Endothelial cell of umbilical vein (primary cell): ENCODE measurements at regions not wholly inside any gene's neighbourhood (a gene's known extent, or its start where the extent isn't known, plus 50 kb on each side); places are given as distances from the start of the nearest gene placed in this dataset.

Source experiments
- BruUV-seq: library from RNA; stranded (reverse); fragments of 400-500 nt; replicated peaks from 2 replicates; lab custom pipeline; 2021; lab: Mats Ljungman, UMichigan
- CTCF ChIA-PET: fragments of 300-600, 350-600 bp; sonication (Branson Sonifier 250); formaldehyde crosslinking; loops from one replicate; lab custom pipeline; 2021; ENCODE audit warnings: antibody characterized with exemption, inconsistent platforms; lab: Charles Lee
- POLR2A ChIA-PET: fragments of 300-600, 350-600 bp; sonication (Branson Sonifier 250); formaldehyde crosslinking; loops from one replicate; lab custom pipeline; 2021; ENCODE audit warnings: antibody characterized with exemption, inconsistent platforms; lab: Charles Lee
- DNase-seq: peaks from one replicate; pipeline ENCODE4 v3.0.0-alpha.2; 2011; ENCODE audit warnings: low read depth, low spot score
- FAIRE-seq: peaks from 2 replicates; lab custom pipeline; 2011; peaks lifted over from hg19 to GRCh38; lab: Jason Lieb, UNC
- H2AFZ ChIP-seq: 2 replicates; pipeline ENCODE4 v1.6.0; 2012; ENCODE audit warnings: low read depth, low read length, control low read depth, inconsistent platforms
- H3K27ac ChIP-seq: 2 replicates; pipeline ENCODE4 v1.5.1; 2011; ENCODE audit warnings: low read depth, mild to moderate bottlenecking, control low read depth, low read length, moderate library complexity; ENCODE audit not compliant: insufficient read depth
- H3K27me3 ChIP-seq, 2 experiments: 2 replicates each; pipeline versions ENCODE4 v1.6.0 to v1.6.1; 2011; ENCODE audit warnings: low read length in 2 of 2, mixed read lengths in 1 of 2; ENCODE audit not compliant: control insufficient read depth in 2 of 2, insufficient read depth in 2 of 2
- H3K36me3 ChIP-seq, 2 experiments: 2 replicates in 1 of 2; 3 replicates in 1 of 2; pipeline ENCODE4 v1.5.1; 2011; ENCODE audit warnings: low read length in 2 of 2, mild to moderate bottlenecking in 1 of 2, moderate library complexity in 1 of 2; ENCODE audit not compliant: control insufficient read depth in 2 of 2, insufficient read depth in 2 of 2; ENCODE audit errors: extremely low read depth in 1 of 2
- H3K4me1 ChIP-seq: 3 replicates; pipeline ENCODE4 v1.5.1; 2011; ENCODE audit warnings: mild to moderate bottlenecking, low read length; ENCODE audit not compliant: control insufficient read depth, insufficient read depth; ENCODE audit errors: extremely low read depth
- H3K4me2 ChIP-seq: 2 replicates; pipeline ENCODE4 v1.6.1; 2011; ENCODE audit warnings: low read length, control low read depth, mixed read lengths; ENCODE audit not compliant: insufficient read depth
- H3K4me3 ChIP-seq, 3 experiments: fragments of 200-600 bp in 1 of 3; sonication (generic), shearing (Covaris generic) in 1 of 3; replicated peaks in 1 of 3; 2 replicates each; pipeline ENCODE4 v1.5.1; 2011 to 2016; ENCODE audit warnings: control low read depth in 3 of 3, low read length in 3 of 3, mild to moderate bottlenecking in 2 of 3, inconsistent platforms in 1 of 3, low read depth in 1 of 3, moderate library complexity in 1 of 3; ENCODE audit not compliant: insufficient read depth in 1 of 3
- H3K79me2 ChIP-seq: 2 replicates; pipeline ENCODE4 v1.6.0; 2012; ENCODE audit warnings: low read length, inconsistent platforms; ENCODE audit not compliant: control insufficient read depth, insufficient read depth
- H3K9ac ChIP-seq: replicated peaks from 2 replicates; pipeline ENCODE3; 2011; ENCODE audit warnings: low read length, control low read depth; ENCODE audit not compliant: insufficient read depth; ENCODE audit errors: extremely low read depth
- H3K9me1 ChIP-seq: replicated peaks from 3 replicates; pipeline ENCODE4 v1.6.0; 2011; ENCODE audit warnings: mild to moderate bottlenecking, low read length; ENCODE audit not compliant: control insufficient read depth, insufficient read depth; ENCODE audit errors: extremely low read depth
- H3K9me3 ChIP-seq: replicated peaks from 2 replicates; pipeline ENCODE4 v1.5.1; 2012; ENCODE audit warnings: low read length, inconsistent platforms; ENCODE audit not compliant: control insufficient read depth, insufficient read depth
- H4K20me1 ChIP-seq: replicated peaks from 2 replicates; pipeline ENCODE3; 2011; ENCODE audit warnings: mild to moderate bottlenecking, low read length; ENCODE audit not compliant: control insufficient read depth, insufficient read depth; ENCODE audit errors: extremely low read depth
- CTCF ChIP-seq, 2 donors: IDR thresholded peaks; 1 replicate in 1 of 2; 2 replicates in 1 of 2; pipeline ENCODE4 v1.5.1; 2011; ENCODE audit warnings: low read length in 2 of 2, mild to moderate bottlenecking in 2 of 2, moderate library complexity in 2 of 2, control low read depth in 1 of 2, inconsistent platforms in 1 of 2, low read depth in 1 of 2; ENCODE audit not compliant: insufficient read depth in 1 of 2; ENCODE audit errors: extremely low read depth in 1 of 2
- EZH2 ChIP-seq: IDR thresholded peaks from 2 replicates; pipeline ENCODE4 v1.6.1; 2012; ENCODE audit warnings: borderline replicate concordance, low read depth, mild to moderate bottlenecking, moderate library complexity, low read length, inconsistent platforms; ENCODE audit not compliant: severe bottlenecking
- FOS ChIP-seq: IDR thresholded peaks from 2 replicates; pipeline ENCODE4 v1.6.1; 2011; ENCODE audit warnings: mild to moderate bottlenecking, low read length, moderate library complexity, borderline replicate concordance; ENCODE audit not compliant: insufficient read depth
- GATA2 ChIP-seq: IDR thresholded peaks from 2 replicates; pipeline ENCODE4 v1.7.0; 2011; ENCODE audit warnings: low read depth, mild to moderate bottlenecking, moderate library complexity, mixed read lengths, low read length; ENCODE audit not compliant: insufficient read length, insufficient read depth
- JUN ChIP-seq: IDR thresholded peaks from 2 replicates; pipeline ENCODE4 v1.6.1; 2011; ENCODE audit warnings: borderline replicate concordance, low read depth; ENCODE audit not compliant: insufficient read length, insufficient read depth
- MYC ChIP-seq: IDR thresholded peaks from one replicate; pipeline ENCODE4 v1.6.1; 2011; ENCODE audit warnings: mild to moderate bottlenecking, low read depth, low read length
- POLR2A ChIP-seq: IDR thresholded peaks from 2 replicates; pipeline ENCODE4 v1.6.1; 2012; ENCODE audit warnings: low read depth, mild to moderate bottlenecking, control low read depth, low read length
- POLR2AphosphoS5 ChIP-seq: IDR thresholded peaks from 2 replicates; pipeline ENCODE4 v1.6.1; 2012; ENCODE audit warnings: low read depth, mild to moderate bottlenecking, control low read depth, low read length, moderate library complexity; ENCODE audit not compliant: insufficient read depth
- dilution Hi-C: fragments of 300-500 bp; cut with MboI; formaldehyde crosslinking; loops from one replicate; pipeline ENCODE4 v1.15.0; 2019; ENCODE audit warnings: low sequenced_read_pairs; ENCODE audit not compliant: extremely low pct_ligation_motif_present
- intact Hi-C: fragments of 100-400 bp; cut with micrococcal nuclease; formaldehyde crosslinking; loops from one replicate; pipeline ENCODE4 v1.10.0; 2022
- TF ChIP-seq, protein P1 (sequence below): IDR thresholded peaks from 2 replicates; pipeline ENCODE4 v1.6.1; 2011; ENCODE audit not compliant: insufficient read depth, insufficient read length

DNA sequence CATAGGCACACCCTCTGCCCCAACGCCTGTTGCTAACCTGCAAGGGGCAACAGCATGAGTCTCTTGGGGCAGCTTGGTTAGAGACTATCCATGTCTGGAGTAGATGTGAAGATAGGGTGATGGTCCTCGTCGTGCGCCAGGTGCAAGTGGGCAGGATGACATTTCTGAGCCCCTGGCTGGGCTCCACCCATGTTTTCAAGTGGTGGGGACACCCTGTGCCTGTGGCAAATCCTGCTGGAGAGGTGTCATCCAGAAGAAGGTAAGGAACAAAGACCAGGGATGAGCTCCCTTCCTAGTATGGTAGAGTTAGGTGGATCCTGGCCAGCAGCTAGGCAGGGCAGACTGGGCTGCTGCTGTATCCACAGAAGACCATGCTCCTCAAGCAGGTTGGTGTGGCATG, 152.6 kb downstream of the ABHD5 start:
- no TSS peak for BruUV-seq
- Histone ChIP-seq H3K9ac (no peak overlapping the region), H3K4me3 (no peak overlapping the region), H3K27me3 (no peaks in the 10 kb centered on the region), H2AFZ (no peak overlapping the region), H3K27ac (no peak overlapping the region), H3K4me1 (no peaks in the 10 kb centered on the region), H3K79me2 (no peaks in the 10 kb centered on the region), H3K4me2 (no peak overlapping the region), H3K36me3 (no peaks in the 10 kb centered on the region), H4K20me1 (no peaks in the 10 kb centered on the region), H3K9me3 (no peaks in the 10 kb centered on the region), H3K9me1 (no peaks in the 10 kb centered on the region)
- intact Hi-C loops (no loop called here), dilution Hi-C loops (no loop called here)
- no peak for FAIRE-seq
- no peak for DNase-seq
- ChIA-PET POLR2A (no interaction called here), CTCF (interaction anchor here (2.2 kb wide), 1 partner anchor 12 kb away, joined by 10 read pairs; no protein-coding TSS in a partner anchor)
- TF ChIP-seq CTCF (IDR thresholded peaks at IDR 0.05; ENCODE audit: extremely low read depth in 1 of 2, insufficient read depth in 1 of 2, low read depth in 1 of 2, low read length in 2 of 2) = no peak
- TF ChIP-seq, protein P1, sequence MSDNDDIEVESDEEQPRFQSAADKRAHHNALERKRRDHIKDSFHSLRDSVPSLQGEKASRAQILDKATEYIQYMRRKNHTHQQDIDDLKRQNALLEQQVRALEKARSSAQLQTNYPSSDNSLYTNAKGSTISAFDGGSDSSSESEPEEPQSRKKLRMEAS = no peak
- TF ChIP-seq POLR2A = no peak
- no peak for TF ChIP-seq JUN
- TF ChIP-seq POLR2AphosphoS5 = no peak
- no peak for TF ChIP-seq FOS
- TF ChIP-seq EZH2 = no peak
- TF ChIP-seq MYC = no peak
- TF ChIP-seq GATA2 = no peak
